Spinal cord (tissue), 9 donors: ENCODE measurements at regions not wholly inside any gene's neighbourhood (a gene's known extent, or its start where the extent isn't known, plus 50 kb on each side); places are given as distances from the start of the nearest gene placed in this dataset.
A peak's percentile ranks its signal among the peaks of the same experiment; 100 is the strongest.
"Not testable (repeated sequence)": the region's sequence is repeated elsewhere in the genome, so short reads cannot be mapped to it uniquely, and the experiment has no call there.

Source experiments
- DNase-seq, 6 donors: peaks; one replicate each; pipeline versions ENCODE4 v3.0.0 to v3.0.0-alpha.2; 2013 to 2015; ENCODE audit warnings: low spot score in 6 of 6, low read depth in 4 of 6
- H3K27ac ChIP-seq: one replicate; pipeline ENCODE4 v1.5.1; 2013; ENCODE audit warnings: low read depth, low read length, control low read depth
- H3K27me3 ChIP-seq: one replicate; pipeline ENCODE4 v1.6.1; 2013; ENCODE audit warnings: low read length; ENCODE audit not compliant: control insufficient read depth, insufficient read depth
- H3K36me3 ChIP-seq: one replicate; pipeline ENCODE4 v1.6.1; 2013; ENCODE audit warnings: low read length; ENCODE audit not compliant: control insufficient read depth, insufficient read depth
- H3K4me1 ChIP-seq: one replicate; pipeline ENCODE4 v1.6.1; 2013; ENCODE audit warnings: low read length; ENCODE audit not compliant: control insufficient read depth, insufficient read depth
- H3K4me3 ChIP-seq: one replicate; pipeline ENCODE4 v1.5.1; 2013; ENCODE audit warnings: low read depth, low read length, control low read depth
- H3K9me3 ChIP-seq: one replicate; pipeline ENCODE4 v1.6.1; 2013; ENCODE audit warnings: low read length; ENCODE audit not compliant: control insufficient read depth, insufficient read depth
- WGBS: methylation state at CpG from one replicate; pipeline ENCODE4 v1.1.5; 2013; ENCODE audit warnings: missing lambda C conversion rate; ENCODE audit not compliant: insufficient coverage; 5-methylcytosine and 5-hydroxymethylcytosine counted together
- donor health status: healthy.

- Histone ChIP-seq H3K27ac (no peak overlapping the region), H3K4me1 (no peaks in the 10 kb centered on the region), H3K9me3 (no peaks in the 10 kb centered on the region), H3K27me3 (no peaks in the 10 kb centered on the region), H3K4me3 (no peak overlapping the region), H3K36me3 (no peaks in the 10 kb centered on the region)
- DNase-seq = no peak
- WGBS = 100% methylated on average over 2 of the region's 4 CpGs
Measured at GRCh38 chr11:109658190-109658589, 236.2 kb downstream of the C11orf87 start.

DNA sequence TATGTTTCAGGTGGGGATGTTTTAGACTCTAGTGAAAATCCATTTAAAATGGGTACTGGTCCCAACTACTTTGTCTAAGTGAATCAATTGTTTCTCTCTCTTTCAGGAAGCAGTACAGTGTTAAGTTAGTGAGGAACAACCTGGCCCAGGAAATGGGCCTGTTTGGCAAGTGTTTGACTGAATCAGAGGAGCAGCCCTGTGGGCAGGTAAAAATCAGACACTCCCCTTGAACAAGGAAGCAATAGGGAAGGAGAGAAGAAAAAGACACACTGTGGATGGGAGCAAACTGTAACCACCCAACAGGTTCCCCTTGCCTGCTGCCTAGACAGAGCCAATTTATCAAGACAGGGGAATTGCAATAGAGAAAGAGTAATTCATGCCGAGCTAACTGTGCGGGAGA, 245.7 kb downstream of the C11orf87 start:
- Histone ChIP-seq H3K4me1 (no peaks in the 10 kb centered on the region), H3K4me3 (no peak overlapping the region), H3K9me3 (no peaks in the 10 kb centered on the region), H3K27ac (no peak overlapping the region), H3K36me3 (no peaks in the 10 kb centered on the region), H3K27me3 (no peaks in the 10 kb centered on the region)
- 82% methylated on average over 2 of the region's 2 CpGs for WGBS
- DNase-seq = no peak

DNA sequence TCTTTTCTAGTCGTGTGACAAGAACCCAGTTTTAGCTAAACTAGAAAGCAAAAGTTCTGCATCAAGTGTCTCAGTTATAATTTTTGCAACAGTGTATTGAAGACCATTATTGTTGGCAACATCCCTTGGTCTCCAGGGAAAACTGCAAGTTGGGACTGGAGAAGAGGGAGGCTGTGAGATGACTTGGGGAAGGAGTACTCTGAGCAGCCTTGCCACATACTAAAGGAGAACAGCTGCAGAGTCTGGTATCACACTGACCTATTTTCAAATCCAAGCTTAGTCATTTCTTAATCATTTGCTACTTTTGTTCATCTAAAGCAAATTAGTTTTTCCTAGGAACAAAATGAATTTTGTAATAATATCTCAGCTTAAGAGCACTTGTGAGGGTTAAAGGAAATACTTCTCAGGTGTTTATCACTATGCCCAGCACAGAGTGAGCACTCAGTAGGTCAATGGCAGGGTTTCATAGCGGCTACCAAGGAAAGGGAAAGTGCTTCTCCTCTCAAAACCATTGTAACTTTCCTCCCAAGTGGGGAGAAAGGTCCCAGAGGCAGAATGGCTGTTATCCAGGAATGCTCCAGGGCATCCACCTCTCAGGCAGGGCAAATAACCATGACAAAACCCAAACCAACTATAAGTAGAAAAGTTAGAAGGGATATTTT, 247.1 kb downstream of the C11orf87 start:
- no peaks in the 10 kb centered on the region for H3K36me3 ChIP-seq
- H3K9me3 ChIP-seq = no peaks in the 10 kb centered on the region
- H3K4me3 ChIP-seq = no peak overlapping the region
- no peak overlapping the region for H3K27ac ChIP-seq
- H3K4me1 ChIP-seq = no peaks in the 10 kb centered on the region
- no CpG with 5 or more reads among the region's 2 CpGs for WGBS
- no peaks in the 10 kb centered on the region for H3K27me3 ChIP-seq
- DNase-seq = no peak

DNA sequence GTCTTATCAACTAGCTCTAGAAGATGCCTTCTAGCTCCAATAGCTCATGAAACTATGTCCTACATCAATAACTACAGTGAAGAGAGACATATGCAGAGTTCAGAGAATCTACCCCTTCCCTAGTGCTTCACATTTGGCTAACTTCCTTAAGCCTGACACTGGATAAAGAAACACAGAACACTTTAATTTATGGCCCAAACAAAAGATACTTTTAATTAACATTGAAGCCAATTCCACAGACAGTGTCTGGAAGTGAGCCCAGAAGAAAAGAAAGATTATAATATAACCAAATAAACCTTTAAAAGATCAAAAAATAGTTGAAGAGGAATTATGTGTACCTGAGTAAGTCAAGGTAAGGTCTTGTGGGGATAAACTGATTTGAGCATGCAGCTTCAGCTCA, 255.2 kb downstream of the C11orf87 start:
- Histone ChIP-seq H3K4me3 (no peak overlapping the region), H3K4me1 (no peaks in the 10 kb centered on the region), H3K27me3 (no peaks in the 10 kb centered on the region), H3K36me3 (no peaks in the 10 kb centered on the region), H3K27ac (no peak overlapping the region), H3K9me3 (no peaks in the 10 kb centered on the region)
- no peak for DNase-seq

- Histone ChIP-seq H3K4me3 (no peak overlapping the region), H3K4me1 (no peaks in the 10 kb centered on the region), H3K9me3 (no peaks in the 10 kb centered on the region), H3K27me3 (no peaks in the 10 kb centered on the region), H3K27ac (no peak overlapping the region), H3K36me3 (no peaks in the 10 kb centered on the region)
- no peak for DNase-seq
Measured at GRCh38 chr11:109677876-109678275, 255.9 kb downstream of the C11orf87 start.

- no peaks in the 10 kb centered on the region for H3K9me3 ChIP-seq
- no peaks in the 10 kb centered on the region for H3K27me3 ChIP-seq
- no peaks in the 10 kb centered on the region for H3K36me3 ChIP-seq
- H3K4me1 ChIP-seq = no peaks in the 10 kb centered on the region
- no peak overlapping the region for H3K27ac ChIP-seq
- no peak for DNase-seq
- H3K4me3 ChIP-seq = no peak overlapping the region
Measured at GRCh38 chr11:109680127-109680526, 258.1 kb downstream of the C11orf87 start.

DNA sequence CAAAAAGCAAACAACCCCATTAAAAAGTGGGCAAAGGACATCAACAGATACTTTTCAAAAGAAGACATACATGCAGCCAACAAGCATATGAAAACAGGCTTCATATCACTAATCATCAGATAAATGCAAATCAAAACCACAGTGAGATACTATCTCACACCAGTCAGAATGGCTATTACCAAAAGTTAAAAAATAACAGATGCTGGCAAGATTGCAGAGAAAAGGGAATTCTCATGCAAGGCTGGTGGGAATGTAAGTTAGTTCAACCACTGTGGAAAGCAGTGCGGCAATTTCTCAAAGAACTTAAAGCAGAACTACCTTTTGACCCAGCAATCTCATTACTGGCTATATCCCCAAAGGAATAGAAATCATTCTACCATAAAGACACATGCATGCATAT, 260.8 kb downstream of the C11orf87 start:
- not testable (repeated sequence) for H3K36me3 ChIP-seq, DNase-seq, H3K9me3 ChIP-seq, H3K27me3 ChIP-seq, H3K27ac ChIP-seq, H3K4me1 ChIP-seq, H3K4me3 ChIP-seq
- no CpG with 5 or more reads among the region's 1 CpG for WGBS

GRCh38 chr11:109695696-109696095, 273.7 kb downstream of the C11orf87 start:
- Histone ChIP-seq H3K27me3 (no peaks in the 10 kb centered on the region), H3K27ac (no peak overlapping the region), H3K4me3 (no peak overlapping the region), H3K4me1 (no peaks in the 10 kb centered on the region), H3K9me3 (peaks cover 9% of the 10 kb centered on the region), H3K36me3 (no peaks in the 10 kb centered on the region)
- WGBS = 61% methylated on average over 4 of the region's 4 CpGs
- no peak for DNase-seq

DNA sequence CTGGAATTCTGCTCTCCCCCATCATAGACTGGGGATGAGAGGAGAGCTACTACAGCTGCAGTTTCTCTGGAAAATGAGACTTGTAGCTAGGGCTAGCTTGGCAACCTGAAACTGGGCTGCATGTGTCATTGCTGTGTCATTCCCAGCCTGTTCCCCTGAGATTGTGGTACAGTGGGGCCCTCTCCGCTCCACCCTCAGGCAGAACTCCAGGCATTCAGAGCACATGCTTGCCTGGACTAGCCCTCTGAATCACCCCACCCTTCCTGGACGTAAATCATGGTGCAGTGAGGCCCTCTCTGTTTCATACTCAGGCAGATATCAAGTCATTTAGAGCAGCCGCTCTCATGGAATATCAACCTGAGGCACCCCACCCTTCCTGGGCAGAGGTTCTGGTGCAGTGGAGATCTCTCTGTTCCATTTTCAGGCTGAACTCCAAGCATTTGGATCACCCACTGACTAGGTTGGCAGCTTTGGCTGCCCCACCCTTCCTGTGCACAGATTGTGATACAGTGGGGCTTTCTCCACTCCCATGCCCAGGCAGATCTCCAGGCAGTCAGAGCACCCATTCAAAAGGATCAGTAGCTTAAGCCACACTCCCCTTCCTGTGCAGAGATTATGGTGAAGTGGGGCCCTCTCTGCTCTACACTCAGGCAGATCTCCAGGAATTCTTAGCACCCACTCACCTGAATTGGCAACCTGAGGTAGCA, 274.4 kb downstream of the C11orf87 start:
- DNase-seq = no peak
- Histone ChIP-seq H3K27me3 (no peaks in the 10 kb centered on the region), H3K9me3 (peaks cover 9% of the 10 kb centered on the region), H3K27ac (no peak overlapping the region), H3K36me3 (no peaks in the 10 kb centered on the region), H3K4me1 (no peaks in the 10 kb centered on the region), H3K4me3 (no peak overlapping the region)
- 94% methylated on average over 3 of the region's 3 CpGs for WGBS

GRCh38 chr11:109697140-109697843, 275.3 kb downstream of the C11orf87 start:
- H3K27me3 ChIP-seq = no peaks in the 10 kb centered on the region
- H3K36me3 ChIP-seq = no peaks in the 10 kb centered on the region
- no peak overlapping the region for H3K4me3 ChIP-seq
- H3K27ac ChIP-seq = no peak overlapping the region
- peaks cover 9% of the 10 kb centered on the region for H3K9me3 ChIP-seq
- peak in 1 of 6 donors; percentile 18 for DNase-seq
- WGBS = 74% methylated on average over 3 of the region's 4 CpGs
- H3K4me1 ChIP-seq = no peaks in the 10 kb centered on the region
